ENCODE measurements at regions not wholly inside any gene's neighbourhood (a gene's known extent, or its start where the extent isn't known, plus 50 kb on each side); places are given as distances from the start of the nearest gene placed in this dataset.

DNA sequence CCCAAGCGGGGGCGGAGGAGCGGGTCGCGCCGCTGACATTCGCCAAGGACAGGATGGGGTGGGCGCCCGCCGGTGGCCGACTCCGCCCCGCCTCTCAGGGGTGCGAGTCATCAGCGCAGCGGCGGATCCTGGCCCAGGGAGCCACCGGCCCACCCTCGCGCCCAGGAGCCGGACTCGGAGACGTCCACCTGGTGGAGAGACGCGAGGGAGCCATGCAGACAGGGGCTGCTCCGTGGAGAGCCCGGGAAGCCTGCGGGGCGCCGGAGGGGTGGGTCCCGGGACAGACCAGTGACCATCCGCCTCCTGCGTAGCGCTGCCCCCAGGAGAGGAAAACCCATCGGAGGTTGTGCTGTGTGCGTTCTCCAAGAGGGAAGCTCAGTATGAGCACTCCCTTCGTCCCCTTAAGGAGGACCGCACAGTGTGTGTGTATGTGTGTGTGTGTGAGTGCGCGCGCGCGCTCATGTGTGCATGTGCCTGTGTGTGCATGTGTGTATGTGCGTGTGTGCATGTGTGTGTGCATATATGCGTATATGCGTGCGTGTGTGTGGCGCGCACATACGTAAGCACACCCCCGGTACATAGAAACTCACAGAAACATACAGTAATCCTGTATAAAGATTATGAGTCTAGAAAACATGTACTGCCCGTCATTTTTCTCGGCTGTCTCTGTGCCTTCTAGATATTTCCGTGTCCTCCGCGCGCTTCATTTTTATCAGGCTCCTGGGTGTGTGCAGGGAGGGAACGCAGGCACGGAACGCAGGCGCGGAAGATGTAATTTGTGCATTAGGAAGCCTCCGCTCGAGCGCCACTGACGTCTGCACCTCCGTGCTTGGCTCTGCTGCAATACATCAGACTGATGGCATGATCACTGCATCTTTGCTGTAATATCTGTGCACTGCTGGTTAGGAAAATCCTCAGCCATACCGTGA is 158.9 kb downstream of the TBXT start:
- Histone ChIP-seq H3K27ac (no peak overlapping the region), H3K4me1 (peaks cover 0 to 26% (median 7%) of the 10 kb centered on the region in 4 donors), H3K4me3 (no peak overlapping the region), H3K9me3 (no peaks in the 10 kb centered on the region), H3K27me3 (peaks cover 0 to 28% (median 15%) of the 10 kb centered on the region in 4 donors), H3K36me3 (no peaks in the 10 kb centered on the region)
- ATAC-seq (ENCODE audit: low FRiP score in 2 of 2) (peak in 1 of 2 donors; percentile 50), DNase-seq (peak in 1 of 2 donors; percentile 83)
- WGBS, 2 donors = 6 to 13% methylated on average over 30 to 51 of the region's 68 CpGs
- no peak for TF ChIP-seq EP300 (IDR thresholded peaks at IDR 0.05)
- no peak for TF ChIP-seq POLR2AphosphoS5 (IDR thresholded peaks at IDR 0.05)
- no peak for TF ChIP-seq POLR2A (IDR thresholded peaks at IDR 0.05)
- TF ChIP-seq, protein P1, sequence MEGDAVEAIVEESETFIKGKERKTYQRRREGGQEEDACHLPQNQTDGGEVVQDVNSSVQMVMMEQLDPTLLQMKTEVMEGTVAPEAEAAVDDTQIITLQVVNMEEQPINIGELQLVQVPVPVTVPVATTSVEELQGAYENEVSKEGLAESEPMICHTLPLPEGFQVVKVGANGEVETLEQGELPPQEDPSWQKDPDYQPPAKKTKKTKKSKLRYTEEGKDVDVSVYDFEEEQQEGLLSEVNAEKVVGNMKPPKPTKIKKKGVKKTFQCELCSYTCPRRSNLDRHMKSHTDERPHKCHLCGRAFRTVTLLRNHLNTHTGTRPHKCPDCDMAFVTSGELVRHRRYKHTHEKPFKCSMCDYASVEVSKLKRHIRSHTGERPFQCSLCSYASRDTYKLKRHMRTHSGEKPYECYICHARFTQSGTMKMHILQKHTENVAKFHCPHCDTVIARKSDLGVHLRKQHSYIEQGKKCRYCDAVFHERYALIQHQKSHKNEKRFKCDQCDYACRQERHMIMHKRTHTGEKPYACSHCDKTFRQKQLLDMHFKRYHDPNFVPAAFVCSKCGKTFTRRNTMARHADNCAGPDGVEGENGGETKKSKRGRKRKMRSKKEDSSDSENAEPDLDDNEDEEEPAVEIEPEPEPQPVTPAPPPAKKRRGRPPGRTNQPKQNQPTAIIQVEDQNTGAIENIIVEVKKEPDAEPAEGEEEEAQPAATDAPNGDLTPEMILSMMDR (IDR thresholded peaks at IDR 0.05) = no peak

DNA sequence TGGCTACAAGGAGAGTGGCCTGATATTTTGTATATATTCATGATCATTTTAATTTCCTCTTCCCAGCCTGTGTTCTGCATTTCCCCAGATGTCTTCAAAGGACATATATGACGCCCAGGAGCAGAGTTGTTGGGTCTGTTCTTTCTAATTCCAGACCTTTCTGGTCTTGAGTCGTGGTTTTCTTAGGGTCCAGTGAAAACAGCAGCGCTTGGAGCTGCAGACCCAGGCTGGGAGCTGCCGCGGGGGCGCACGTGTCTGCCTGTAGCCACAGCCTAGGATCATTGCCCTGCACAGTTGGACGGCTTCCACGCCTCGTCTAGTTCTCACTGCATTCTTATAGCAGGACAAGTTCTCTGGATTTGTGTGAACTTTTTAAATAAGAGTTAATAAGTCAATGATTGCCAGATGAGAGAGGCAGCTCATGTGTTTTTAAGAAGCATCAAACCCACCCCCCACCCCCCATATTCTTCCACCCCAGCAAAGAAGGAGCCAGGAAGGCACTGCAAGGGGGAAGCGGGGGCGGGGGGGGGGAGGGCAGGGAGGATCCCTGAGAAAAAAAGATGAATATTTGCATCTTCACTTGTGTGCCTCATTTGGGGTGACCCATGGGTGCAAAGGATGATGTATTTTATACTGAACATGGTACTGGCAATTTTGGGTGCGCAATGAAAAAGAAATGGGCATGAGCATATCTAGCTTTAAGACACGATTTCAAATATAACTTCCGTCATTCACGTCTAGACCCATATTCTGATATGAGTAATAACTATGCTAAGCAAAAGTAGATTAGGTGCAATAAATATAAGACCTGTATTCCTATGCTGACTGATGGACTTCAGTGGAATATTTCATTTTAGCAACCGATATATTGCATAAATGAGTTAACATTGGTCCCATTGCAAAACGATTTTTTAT is 160.0 kb downstream of the TBXT start:
- H3K36me3 ChIP-seq = no peaks in the 10 kb centered on the region
- H3K4me3 ChIP-seq = no peak overlapping the region
- 9 to 15% methylated on average over 17 to 18 of the region's 18 CpGs for WGBS, 2 donors
- peak in 1 of 2 donors; percentile 52 for ATAC-seq (ENCODE audit: low FRiP score in 2 of 2)
- H3K4me1 ChIP-seq = peaks cover 0 to 26% (median 7%) of the 10 kb centered on the region in 4 donors
- no peak for TF ChIP-seq POLR2AphosphoS5 (IDR thresholded peaks at IDR 0.05)
- no peak for TF ChIP-seq POLR2A (IDR thresholded peaks at IDR 0.05)
- TF ChIP-seq EP300 (IDR thresholded peaks at IDR 0.05) = no peak
- TF ChIP-seq, protein P1 (IDR thresholded peaks at IDR 0.05) = no peak
- H3K27me3 ChIP-seq = peaks cover 0 to 28% (median 15%) of the 10 kb centered on the region in 4 donors
- H3K27ac ChIP-seq = no peak overlapping the region
- H3K9me3 ChIP-seq = no peaks in the 10 kb centered on the region
- DNase-seq = peak in 1 of 2 donors; percentile 46

DNA sequence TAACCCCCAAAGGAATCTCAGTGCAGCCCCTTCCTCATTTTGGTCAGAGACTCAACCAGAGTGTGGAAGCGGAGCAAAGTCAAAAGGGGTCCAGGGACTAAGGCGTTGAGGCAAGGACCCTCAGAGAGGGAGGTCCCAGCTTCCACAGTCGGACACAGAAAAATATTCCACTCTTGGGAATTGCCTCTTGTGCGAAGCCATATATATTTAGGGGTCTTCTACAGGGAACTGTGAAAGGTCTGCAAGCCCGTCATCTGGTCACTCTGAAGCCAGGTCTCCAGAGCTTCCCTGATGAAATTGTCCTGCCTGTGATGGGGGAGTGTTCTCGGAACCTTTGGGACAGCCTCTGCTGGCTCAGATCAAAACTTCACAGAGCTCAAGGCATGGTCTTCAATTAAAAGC is 160.8 kb downstream of the TBXT start:
- H3K4me1 ChIP-seq = peaks cover 0 to 26% (median 7%) of the 10 kb centered on the region in 4 donors
- ATAC-seq (ENCODE audit: low FRiP score in 2 of 2) = no peak
- no peak for DNase-seq
- H3K27ac ChIP-seq = no peak overlapping the region
- H3K9me3 ChIP-seq = no peaks in the 10 kb centered on the region
- no peaks in the 10 kb centered on the region for H3K36me3 ChIP-seq
- WGBS, 2 donors = 24 to 33% methylated on average over 6 of the region's 6 CpGs
- H3K27me3 ChIP-seq = peaks cover 0 to 28% (median 15%) of the 10 kb centered on the region in 4 donors
- TF ChIP-seq POLR2A (IDR thresholded peaks at IDR 0.05) (no peak), EP300 (IDR thresholded peaks at IDR 0.05) (no peak), POLR2AphosphoS5 (IDR thresholded peaks at IDR 0.05) (no peak)
- TF ChIP-seq, protein P1 (IDR thresholded peaks at IDR 0.05) = no peak
- no peak overlapping the region for H3K4me3 ChIP-seq

DNA sequence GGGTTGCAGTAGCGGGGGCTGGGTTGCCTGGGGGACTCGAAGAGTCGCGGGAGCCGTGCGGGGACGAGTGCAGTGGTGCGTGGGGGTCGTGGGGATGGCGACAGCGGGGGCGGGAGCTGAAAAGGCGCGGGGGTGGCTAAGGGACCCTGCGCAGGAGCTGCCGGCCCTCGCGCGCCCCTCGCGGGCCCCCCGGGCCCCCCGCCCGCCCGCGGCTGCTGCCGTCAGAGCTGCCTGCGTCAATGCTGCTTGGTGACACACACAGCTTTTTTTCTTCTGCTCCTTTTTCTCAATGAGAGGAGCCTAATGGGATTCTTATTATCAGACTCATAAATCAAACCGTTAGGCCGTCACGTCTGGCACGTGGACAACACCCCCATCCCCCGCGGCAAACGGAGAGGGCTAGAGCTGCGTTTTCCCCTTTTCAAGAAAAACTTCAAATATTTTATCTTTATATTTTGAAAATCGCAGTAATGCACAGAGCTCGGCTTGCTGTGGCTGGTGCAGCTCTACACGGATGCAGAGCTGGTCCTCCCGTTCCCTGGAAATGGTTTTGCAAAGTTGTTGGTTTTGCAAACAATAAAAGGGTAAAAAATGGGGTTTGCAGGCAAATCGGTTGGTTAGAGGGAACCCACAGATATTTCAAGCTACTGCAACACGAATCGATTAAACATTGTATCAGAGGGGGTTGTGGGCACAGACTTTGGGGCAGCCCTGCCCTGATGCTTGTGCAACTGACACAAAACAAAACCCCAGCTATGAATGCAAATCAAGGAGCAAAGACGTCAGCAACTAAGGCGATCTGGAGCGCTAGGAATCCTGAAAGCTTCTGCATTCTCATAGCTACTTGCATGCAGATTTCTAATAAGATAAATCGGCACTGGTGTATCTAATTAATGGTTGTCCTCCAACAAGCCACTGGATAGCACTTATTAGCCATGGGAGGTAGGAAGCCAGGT is 161.4 kb downstream of the TBXT start:
- H3K9me3 ChIP-seq = no peaks in the 10 kb centered on the region
- peaks cover 0 to 26% (median 7%) of the 10 kb centered on the region in 4 donors for H3K4me1 ChIP-seq
- peak in 1 of 2 donors; percentile 81 for ATAC-seq (ENCODE audit: low FRiP score in 2 of 2)
- peak in 1 of 2 donors; percentile 90 for DNase-seq
- H3K27me3 ChIP-seq = peaks cover 0 to 28% (median 15%) of the 10 kb centered on the region in 4 donors
- H3K27ac ChIP-seq = no peak overlapping the region
- whole genome bisulfite sequencing, 2 donors = 2% methylated on average over 30 to 44 of the region's 47 CpGs
- peak overlapping the region in 3 of 4 donors; percentile 13 to 30 (median 17) for H3K4me3 ChIP-seq
- no peaks in the 10 kb centered on the region for H3K36me3 ChIP-seq
- no peak for TF ChIP-seq EP300 (IDR thresholded peaks at IDR 0.05)
- TF ChIP-seq POLR2AphosphoS5 (IDR thresholded peaks at IDR 0.05) = no peak
- no peak for TF ChIP-seq POLR2A (IDR thresholded peaks at IDR 0.05)
- TF ChIP-seq, protein P1 (IDR thresholded peaks at IDR 0.05) = no peak
